GM10248 (cell line): ENCODE measurements at regions not wholly inside any gene's neighbourhood (a gene's known extent, or its start where the extent isn't known, plus 50 kb on each side); places are given as distances from the start of the nearest gene placed in this dataset.

Experiments used
- CTCF ChIA-PET: fragments of 300-600 bp; sonication (Branson Sonifier 250); formaldehyde crosslinking; extraction: SDS; loops from one replicate; lab custom pipeline; 2021; ENCODE audit warnings: antibody characterized with exemption; lab: Yijun Ruan, JAX
- POLR2A ChIA-PET: fragments of 350-650 bp; sonication (Branson Sonifier 250); formaldehyde crosslinking; extraction: SDS; loops from one replicate; lab custom pipeline; 2020; ENCODE audit warnings: antibody characterized with exemption; lab: Yijun Ruan, JAX
- DNase-seq: peaks from one replicate; pipeline ENCODE4 v3.0.0; 2012; ENCODE audit errors: extremely low spot score
- CTCF ChIP-seq: IDR thresholded peaks from 2 replicates; pipeline ENCODE4 v1.5.1; 2012; ENCODE audit warnings: mild to moderate bottlenecking, low read depth; ENCODE audit errors: extremely low read depth, missing control alignments, control extremely low read depth

GRCh38 chr2:60283626-60284025 lies 269.8 kb downstream of the BCL11A start:
- ChIA-PET CTCF (interaction anchor here (1.1 kb wide), 1 partner anchor 298 kb away, joined by 4 read pairs; no protein-coding TSS in a partner anchor), POLR2A (no interaction called here)
- no peak for DNase-seq
- TF ChIP-seq CTCF, result no peak

GRCh38 chr2:60282886-60283285 lies 270.6 kb downstream of the BCL11A start:
- CTCF ChIA-PET, result no interaction called here
- POLR2A ChIA-PET, result no interaction called here
- TF ChIP-seq CTCF, result no peak
- no peak for DNase-seq

GRCh38 chr2:60281730-60282129 lies 271.7 kb downstream of the BCL11A start:
- ChIA-PET POLR2A (no interaction called here), CTCF (no interaction called here)
- DNase-seq, result no peak
- TF ChIP-seq CTCF, result no peak

- ChIA-PET POLR2A (no interaction called here), CTCF (no interaction called here)
- no peak for DNase-seq
- no peak for TF ChIP-seq CTCF
These were observed 273.2 kb downstream of the BCL11A start for GRCh38 chr2:60280238-60280637.

- CTCF ChIA-PET, result interaction anchor here (1.4 kb wide), 1 partner anchor 11 kb away, joined by 3 read pairs; no protein-coding TSS in a partner anchor
- TF ChIP-seq CTCF, result no peak
- POLR2A ChIA-PET, result no interaction called here
- no peak for DNase-seq
These were observed 274.5 kb downstream of the BCL11A start for GRCh38 chr2:60278906-60279305.

- TF ChIP-seq CTCF, result no peak
- CTCF ChIA-PET, result no interaction called here
- DNase-seq, result no peak
- POLR2A ChIA-PET, result no interaction called here
These were observed 277.5 kb downstream of the BCL11A start for GRCh38 chr2:60275958-60276357.
